Heart left ventricle (tissue), 16 donors: ENCODE measurements at regions not wholly inside any gene's neighbourhood (a gene's known extent, or its start where the extent isn't known, plus 50 kb on each side); places are given as distances from the start of the nearest gene placed in this dataset.

Experiments
- ATAC-seq, 4 donors: fragments of 200-7000 bp; cut with Tn5 transposase; one replicate each; pipeline ENCODE4 v1.9.1; 2020 to 2022; ENCODE audit warnings: moderate library complexity in 4 of 4, mild to moderate bottlenecking in 3 of 4, moderate number of reproducible peaks in 1 of 4
- DNase-seq, 5 donors: peaks; one replicate each; pipeline ENCODE4 v3.0.0-alpha.2; 2020
- H3K27ac ChIP-seq, 12 donors: fragments of 200-600 bp; sonication (generic) in 4 of 12; one replicate each; pipeline versions ENCODE4 v1.5.0 to v1.8.0; 2016 to 2022; ENCODE audit warnings: mild to moderate bottlenecking in 2 of 12
- H3K27me3 ChIP-seq, 9 donors: fragments of 200-600 bp; sonication (generic) in 2 of 9; one replicate each; pipeline versions ENCODE4 v1.5.1 to v1.8.0; 2016 to 2022; ENCODE audit warnings: mild to moderate bottlenecking in 3 of 9
- H3K36me3 ChIP-seq, 9 donors: fragments of 200-600 bp; sonication (generic) in 2 of 9; one replicate each; pipeline versions ENCODE4 v1.5.0 to v1.8.0; 2018 to 2022; ENCODE audit warnings: mild to moderate bottlenecking in 2 of 9
- H3K4me1 ChIP-seq, 12 donors: fragments of 200-600 bp; sonication (generic) in 4 of 12; one replicate each; pipeline versions ENCODE4 v1.5.0 to v1.8.0; 2016 to 2022; ENCODE audit warnings: mild to moderate bottlenecking in 3 of 12
- H3K4me3 ChIP-seq, 12 donors: fragments of 200-600 bp; sonication (generic) in 4 of 12; one replicate each; pipeline versions ENCODE4 v1.5.0 to v1.8.0; 2017 to 2022; ENCODE audit warnings: mild to moderate bottlenecking in 9 of 12, moderate library complexity in 4 of 12
- H3K9me3 ChIP-seq, 12 donors: fragments of 200-600 bp; sonication (generic) in 4 of 12; one replicate each; pipeline versions ENCODE4 v1.5.0 to v1.8.0; 2016 to 2022; ENCODE audit warnings: mild to moderate bottlenecking in 1 of 12
- CTCF ChIP-seq, 12 donors: fragments of 200-600 bp; sonication (generic) in 4 of 12; IDR thresholded peaks; one replicate each; pipeline versions ENCODE4 v1.5.0 to v1.8.0; 2018 to 2022; ENCODE audit warnings: antibody characterized with exemption in 12 of 12, mild to moderate bottlenecking in 5 of 12
- POLR2A ChIP-seq, 2 donors: fragments of 450-650 bp; IDR thresholded peaks; one replicate each; pipeline ENCODE4 v1.6.1; 2017; ENCODE audit warnings: antibody characterized with exemption in 2 of 2, mild to moderate bottlenecking in 2 of 2, moderate library complexity in 2 of 2
- WGBS, 4 donors: extraction: QIAGEN DNeasy Blood & Tissue Kit in 2 of 4; methylation state at CpG; one replicate each; pipeline versions ENCODE4 v1.1.5 to v1.1.7; 2013 to 2018; 5-methylcytosine and 5-hydroxymethylcytosine counted together
- intact Hi-C, 10 donors: fragments of 100-400 bp; cut with DNase I; formaldehyde crosslinking; loops; one replicate each; pipeline versions ENCODE4 v1.11.1 to v1.14.2; 2022
- donor health status: ischemic (EF 13 %, LVEDD 7.1; RV severe dilation, severe dysfunction).
- donor health status: healthy with polysubstance abuse.
- donor health status: DM: no; HTN: yes; CAD: no.
- donor health status: DM: no; HTN: no; CAD: no.
- donor health status: ischemic (EF 25% LVEDD 6.9; RV normal size, moderate dysfunction).
- donor health status: ischemic (EF 25% LVEDD 5.7; RV mildly dilated, moderate dysfunction).
- donor health status: healthy.
- donor health status: DM: yes; HTN: yes; CAD: no.
- donor health status: ischemic (EF 35%, LVEDD 5.7; RV mildly dilated, moderate dysfunction).
- donor health status: nonischemic (EF 11% LVEDD 7.7; RV severe dilation, severe dysfunction).
- donor health status: DM: yes; HTN: yes; CAD: no.
- donor health status: PGD.
- donor health status: ischemic (EF 29% LVEDD 5.4; RV normal size, mild dysfunction).
- donor health status: nonischemic (EF 23%, LVEDD 6.1; RV moderate dilation, normal function).

- Histone ChIP-seq H3K4me1 (no peaks in the 10 kb centered on the region), H3K4me3 (no peak overlapping the region), H3K9me3 (no peaks in the 10 kb centered on the region), H3K36me3 (no peaks in the 10 kb centered on the region), H3K27ac (no peak overlapping the region), H3K27me3 (peaks cover 0 to 5% (median 0%) of the 10 kb centered on the region in 9 donors)
- WGBS, 4 donors, result 46 to 62% (median 56%) methylated on average over 5 of the region's 5 CpGs
- DNase-seq, result no peak
- ATAC-seq, result no peak
- intact Hi-C loops, result no loop called here
- TF ChIP-seq POLR2A (IDR thresholded peaks at IDR 0.05), result no peak
- TF ChIP-seq CTCF (IDR thresholded peaks at IDR 0.05), result no peak
Measured at GRCh38 chr14:98803196-98803595, 468.8 kb downstream of the BCL11B start.

GRCh38 chr14:98808494-98809407, 463.2 kb downstream of the BCL11B start:
- peaks cover 0 to 12% (median 0%) of the 10 kb centered on the region in 9 donors for H3K27me3 ChIP-seq
- no peak overlapping the region for H3K27ac ChIP-seq
- H3K36me3 ChIP-seq, result no peaks in the 10 kb centered on the region
- DNase-seq, result no peak
- H3K9me3 ChIP-seq, result no peaks in the 10 kb centered on the region
- intact Hi-C loops, result no loop called here
- TF ChIP-seq CTCF (IDR thresholded peaks at IDR 0.05), result no peak
- 56 to 64% (median 60%) methylated on average over 11 to 12 of the region's 12 CpGs for WGBS, 4 donors
- no peak for ATAC-seq
- H3K4me1 ChIP-seq, result no peaks in the 10 kb centered on the region
- H3K4me3 ChIP-seq, result no peak overlapping the region

GRCh38 chr14:98816195-98816594, 455.8 kb downstream of the BCL11B start:
- H3K9me3 ChIP-seq, result no peaks in the 10 kb centered on the region
- no peaks in the 10 kb centered on the region for H3K4me1 ChIP-seq
- no peaks in the 10 kb centered on the region for H3K36me3 ChIP-seq
- H3K4me3 ChIP-seq, result no peak overlapping the region
- H3K27ac ChIP-seq, result no peak overlapping the region
- H3K27me3 ChIP-seq, result peaks cover 0 to 15% (median 0%) of the 10 kb centered on the region in 9 donors
- 92 to 96% (median 93%) methylated on average over 8 of the region's 8 CpGs for WGBS, 4 donors
- intact Hi-C loops, result no loop called here
- no peak for DNase-seq
- no peak for ATAC-seq
- TF ChIP-seq CTCF (IDR thresholded peaks at IDR 0.05) (no peak), POLR2A (IDR thresholded peaks at IDR 0.05) (no peak)

GRCh38 chr14:98816720-98817119, 455.3 kb downstream of the BCL11B start:
- intact Hi-C loops, result no loop called here
- 59 to 76% (median 68%) methylated on average over 7 of the region's 7 CpGs for WGBS, 4 donors
- no peak for ATAC-seq

More at GRCh38 chr14:98816720-98817119, 455.3 kb downstream of the BCL11B start:
- no peak for TF ChIP-seq POLR2A (IDR thresholded peaks at IDR 0.05)
- TF ChIP-seq CTCF (IDR thresholded peaks at IDR 0.05), result no peak
- no peaks in the 10 kb centered on the region for H3K4me1 ChIP-seq
- no peaks in the 10 kb centered on the region for H3K9me3 ChIP-seq
- no peak for DNase-seq
- peaks cover 0 to 11% (median 0%) of the 10 kb centered on the region in 9 donors for H3K27me3 ChIP-seq
- no peaks in the 10 kb centered on the region for H3K36me3 ChIP-seq
- H3K27ac ChIP-seq, result no peak overlapping the region
- no peak overlapping the region for H3K4me3 ChIP-seq
